G401 (cell line): ENCODE measurements at regions not wholly inside any gene's neighbourhood (a gene's known extent, or its start where the extent isn't known, plus 50 kb on each side); places are given as distances from the start of the nearest gene placed in this dataset.
A peak's percentile ranks its signal among the peaks of the same experiment; 100 is the strongest.
"Not testable (repeated sequence)": the region's sequence is repeated elsewhere in the genome, so short reads cannot be mapped to it uniquely, and the experiment has no call there.

Source experiments
- DNase-seq: peaks from one replicate; pipeline ENCODE4 v3.0.0-alpha.2; 2015; ENCODE audit warnings: low spot score
- in situ Hi-C: cut with HindIII; loops from 2 replicates; pipeline ENCODE4 v1.10.0; 2016; ENCODE audit warnings: low sequenced_read_pairs, mixed read lengths

DNA sequence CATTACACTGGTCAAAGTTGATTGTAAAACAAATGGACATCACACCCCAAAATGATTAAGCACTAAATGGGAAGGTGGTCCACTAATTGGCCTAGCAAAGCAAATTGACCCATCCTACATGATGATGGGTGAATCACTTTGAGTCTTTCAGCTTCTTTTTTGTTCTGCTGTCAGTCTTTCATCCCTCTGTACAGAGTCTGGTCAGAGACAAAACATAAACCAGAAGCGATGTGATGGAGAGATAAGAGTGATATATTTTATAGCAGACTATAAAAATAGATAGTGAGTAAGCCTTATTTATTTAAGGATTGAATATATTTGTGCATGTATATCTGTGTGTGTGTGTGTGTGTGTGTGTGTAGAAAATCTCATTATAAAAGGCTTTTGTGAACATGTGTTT, 618.4 kb upstream of the SOX9 start:
- no peak for DNase-seq
- in situ Hi-C loops, result no loop called here

DNA sequence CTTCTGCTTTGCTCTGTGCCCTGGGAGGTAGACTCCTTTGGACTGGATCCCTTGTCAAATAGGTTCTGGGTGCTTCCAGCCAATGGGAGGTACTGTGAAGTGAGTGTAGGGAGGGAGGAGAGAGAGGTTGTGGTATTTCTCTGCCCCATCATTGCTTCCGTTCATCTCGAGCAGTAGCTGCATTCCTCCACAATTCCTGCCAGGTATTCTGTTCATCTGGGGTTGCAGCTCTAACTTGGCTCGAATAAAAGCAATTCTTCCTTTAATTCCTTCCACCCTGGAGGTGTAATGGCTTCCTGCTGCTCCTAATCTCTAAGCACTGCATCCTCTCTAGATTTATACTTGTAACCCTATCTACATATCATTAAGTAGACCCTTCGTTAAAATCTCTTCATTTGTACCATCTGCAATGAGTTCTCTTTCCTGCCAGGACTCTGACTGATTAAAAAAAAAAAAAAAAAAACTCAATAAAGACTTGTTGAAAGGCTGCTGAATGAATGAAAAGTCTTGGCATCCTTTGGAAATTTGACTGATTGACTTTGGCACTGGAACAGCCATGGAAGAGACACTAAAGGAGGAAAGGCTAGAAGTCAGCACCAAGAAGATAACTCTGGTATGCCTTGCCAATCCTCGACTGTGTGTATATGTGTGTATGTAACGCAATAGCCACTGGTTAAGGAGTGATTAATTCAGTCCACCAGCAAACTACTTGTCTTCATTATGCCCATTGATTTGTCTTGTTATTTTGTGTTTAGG, 616.9 kb upstream of the SOX9 start:
- no peak for DNase-seq
- in situ Hi-C loops, result no loop called here

DNA sequence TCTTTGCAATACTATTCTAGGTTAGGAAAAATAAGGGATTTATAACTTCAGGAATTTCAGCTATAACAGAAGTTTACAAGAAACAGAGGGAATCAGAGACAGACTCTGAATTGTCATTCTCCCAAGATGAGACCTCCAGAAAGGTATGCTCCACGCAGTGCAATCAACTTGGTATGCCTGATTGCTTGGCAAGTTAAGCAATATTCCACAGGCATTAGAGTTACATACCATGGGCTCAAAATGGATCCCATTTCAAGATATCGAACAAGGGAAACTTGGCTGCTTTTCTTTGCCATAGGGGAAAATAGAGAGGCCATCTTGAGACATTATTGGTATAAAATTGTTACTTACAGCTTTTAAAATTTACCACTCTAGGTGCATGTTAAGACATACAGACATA, 615.6 kb upstream of the SOX9 start:
- DNase-seq, result no peak

DNA sequence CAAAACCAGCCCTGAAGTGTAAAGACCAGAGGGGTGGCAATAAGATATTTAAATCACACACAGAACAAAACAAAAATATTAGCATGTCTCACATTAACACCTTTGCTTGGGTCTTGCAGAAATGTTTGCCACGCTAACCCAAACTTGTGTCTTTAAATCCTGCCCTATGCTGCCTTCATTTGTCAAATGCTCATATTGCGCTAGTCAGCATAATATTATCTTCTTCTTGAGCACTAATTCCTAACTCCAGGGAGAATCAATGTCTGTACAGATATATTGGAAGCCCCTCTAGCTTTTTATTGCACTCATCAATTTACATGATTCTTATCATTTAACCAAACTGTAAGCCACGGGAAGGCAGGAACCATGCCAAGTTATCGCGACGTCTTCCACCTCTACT, 614.8 kb upstream of the SOX9 start:
- no peak for DNase-seq
- in situ Hi-C loops, result no loop called here

More for the DNA sequence above, 615.6 kb upstream of the SOX9 start:
- in situ Hi-C loops, result no loop called here

DNA sequence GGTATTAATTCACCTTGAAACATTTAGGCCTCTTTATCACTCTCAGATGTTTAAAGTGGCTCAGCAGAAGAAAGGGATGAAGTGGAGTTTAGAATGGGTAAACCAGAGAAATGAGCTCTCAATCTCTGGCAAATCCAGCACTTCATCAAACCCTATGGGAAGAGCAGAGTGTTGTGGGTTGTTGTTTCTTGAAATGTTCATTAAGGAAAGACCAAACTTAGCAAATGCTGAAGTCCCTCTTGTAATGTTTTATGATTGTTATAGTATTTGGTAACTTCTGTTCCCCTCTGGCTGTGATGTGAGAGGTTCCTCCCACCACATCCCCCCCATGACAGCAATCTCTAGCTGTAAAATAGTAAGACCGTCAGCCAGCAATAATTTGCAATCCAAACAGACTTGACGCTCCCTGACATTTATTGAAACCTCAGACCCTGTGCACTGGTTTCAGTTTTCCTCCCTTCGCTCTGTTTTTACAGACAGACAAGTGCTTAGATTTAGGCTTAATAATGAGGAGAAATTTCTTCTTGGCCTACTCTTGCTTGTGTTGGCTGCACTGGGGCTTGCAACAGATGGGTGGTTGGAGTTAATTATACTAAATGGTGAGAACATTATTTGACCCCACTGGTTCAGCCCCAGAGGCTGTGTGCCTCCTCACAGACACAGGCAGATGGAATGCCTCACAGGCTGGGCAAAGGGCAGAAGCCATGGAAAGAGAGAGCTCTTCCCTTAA, 609.4 kb upstream of the SOX9 start:
- DNase-seq, result no peak
- in situ Hi-C loops, result no loop called here

DNA sequence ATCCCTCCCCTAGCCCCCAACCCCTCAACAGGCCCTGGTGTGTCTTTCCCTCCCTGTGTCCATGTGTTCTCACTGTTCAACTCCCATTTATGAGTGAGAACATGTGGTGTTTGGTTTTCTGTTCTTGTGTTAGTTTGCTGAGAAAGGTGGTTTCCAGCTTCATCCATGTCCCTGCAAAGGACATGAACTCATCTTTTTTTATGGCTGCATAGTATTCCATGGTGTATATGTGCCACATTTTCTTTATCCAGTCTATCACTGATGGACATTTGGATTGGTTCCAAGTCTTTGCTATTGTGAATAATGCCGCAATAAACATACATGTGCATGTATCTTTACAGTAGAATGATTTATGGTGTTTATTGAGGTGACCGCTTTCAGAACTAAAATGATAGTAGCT, 607.1 kb upstream of the SOX9 start:
- DNase-seq, in situ Hi-C loops: not testable (repeated sequence)

DNA sequence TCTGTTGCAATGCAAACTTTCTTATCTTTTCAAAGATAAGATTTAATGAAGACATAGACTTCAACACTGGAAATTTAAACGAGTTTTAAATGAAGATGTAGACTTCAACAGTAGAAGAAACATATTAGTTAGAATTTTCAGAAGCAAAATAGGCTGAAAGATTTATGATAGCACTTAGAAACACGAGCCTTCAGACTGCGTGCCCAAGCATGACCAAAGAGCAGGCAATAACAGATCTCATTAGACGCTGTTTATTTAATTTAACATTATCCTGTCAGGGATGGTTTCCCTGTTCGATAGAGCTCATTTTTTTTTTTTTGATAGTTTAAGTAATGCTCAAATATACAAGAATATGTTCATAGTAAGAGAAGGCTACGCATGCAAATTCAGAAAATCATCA, 604.7 kb upstream of the SOX9 start:
- in situ Hi-C loops, result no loop called here
- no peak for DNase-seq

DNA sequence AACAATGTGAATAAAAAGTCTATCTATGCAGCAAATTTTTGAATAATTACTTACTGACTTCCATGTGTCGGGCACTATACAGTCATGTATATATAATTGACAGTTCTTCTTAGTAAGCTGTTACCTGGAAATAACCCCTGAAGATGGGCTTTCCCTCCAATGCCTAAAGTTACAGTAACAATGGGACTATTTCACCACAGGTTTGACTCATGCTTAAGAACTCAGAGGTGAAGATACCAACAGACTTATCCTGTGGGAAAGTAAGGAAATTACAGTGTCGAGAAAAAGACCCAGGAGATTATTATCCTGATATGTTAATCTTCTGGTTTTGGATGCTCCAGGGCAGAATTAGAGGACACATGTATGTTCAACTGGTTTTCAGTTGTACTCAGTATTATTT, 601.5 kb upstream of the SOX9 start:
- in situ Hi-C loops, result no loop called here
- DNase-seq, result no peak

DNA sequence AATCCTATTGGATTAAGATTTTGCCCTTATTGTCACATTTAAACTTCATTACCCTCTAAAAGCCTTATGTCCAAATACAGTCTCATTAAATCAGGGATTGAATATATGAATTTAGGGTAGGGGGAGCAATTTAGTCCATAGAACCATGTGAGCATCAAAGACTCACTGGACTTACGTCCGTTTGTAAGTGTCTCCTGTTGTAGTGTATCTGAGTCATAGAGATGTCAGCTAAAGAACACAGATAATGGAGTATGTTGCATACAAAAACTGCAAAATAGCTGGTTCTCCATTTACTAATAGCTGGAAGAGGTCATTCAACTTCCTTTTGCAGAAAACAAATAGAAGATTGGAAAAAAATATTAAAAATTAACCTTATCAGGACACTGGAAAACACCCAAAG, 599.1 kb upstream of the SOX9 start:
- in situ Hi-C loops, result no loop called here
- no peak for DNase-seq

DNA sequence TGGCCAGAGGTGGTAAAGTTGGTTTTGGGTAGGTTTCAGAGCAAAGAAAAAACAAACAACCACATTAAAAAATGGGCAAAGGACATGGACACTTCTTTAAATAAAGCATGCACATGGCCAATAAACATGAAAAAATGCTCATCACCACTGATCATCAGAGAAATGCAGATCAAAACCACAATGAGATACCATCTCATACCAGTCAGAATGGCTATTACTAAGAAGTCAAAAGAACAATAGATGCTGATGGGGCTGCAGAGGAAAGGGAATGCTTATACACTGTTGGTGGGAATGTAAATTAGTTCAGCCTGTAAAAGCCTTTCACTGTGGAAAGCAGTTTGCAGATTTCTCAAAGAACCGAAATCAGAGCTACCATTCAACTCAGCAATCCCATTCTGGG, 598.4 kb upstream of the SOX9 start:
- in situ Hi-C loops, result no loop called here
- DNase-seq, result no peak

DNA sequence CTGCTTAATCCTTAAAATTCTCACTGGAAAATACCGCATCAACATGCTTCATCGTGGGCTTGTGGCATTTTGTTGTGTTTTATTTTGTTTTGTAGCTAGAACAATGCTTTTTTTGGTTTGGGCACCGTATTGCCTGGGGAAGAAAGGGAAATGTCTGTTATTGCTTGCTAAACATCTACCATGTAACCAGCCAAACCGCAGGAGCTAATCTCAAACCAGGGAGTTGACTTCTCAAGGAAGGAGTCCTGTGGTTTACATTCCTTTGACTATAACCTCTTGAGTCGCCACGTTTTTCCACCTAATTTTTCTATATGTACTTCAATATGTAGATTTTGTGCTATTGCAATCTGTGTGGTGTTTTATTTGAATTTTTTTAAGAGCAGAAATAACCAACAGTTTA, 593.5 kb upstream of the SOX9 start:
- in situ Hi-C loops, result no loop called here
- DNase-seq, result no peak

DNA sequence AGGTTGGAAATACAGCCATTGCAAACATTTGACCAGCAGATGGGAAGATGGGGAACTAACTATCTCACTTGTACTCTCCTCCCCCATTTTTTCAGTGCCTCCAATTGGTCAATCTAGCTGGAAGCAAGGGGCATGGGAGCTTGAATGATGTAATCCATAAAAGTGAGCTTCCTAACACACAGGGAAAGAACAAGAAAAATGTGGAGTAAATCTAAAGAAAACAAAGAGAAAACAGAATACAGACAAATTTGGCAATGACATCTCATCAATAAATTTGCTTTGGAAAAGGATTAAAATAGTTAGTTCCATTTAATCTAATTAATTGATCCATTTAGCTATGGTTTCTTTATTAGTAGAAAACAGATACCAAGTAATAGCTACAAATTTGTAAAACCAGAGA, 592.6 kb upstream of the SOX9 start:
- in situ Hi-C loops, result no loop called here
- no peak for DNase-seq

DNA sequence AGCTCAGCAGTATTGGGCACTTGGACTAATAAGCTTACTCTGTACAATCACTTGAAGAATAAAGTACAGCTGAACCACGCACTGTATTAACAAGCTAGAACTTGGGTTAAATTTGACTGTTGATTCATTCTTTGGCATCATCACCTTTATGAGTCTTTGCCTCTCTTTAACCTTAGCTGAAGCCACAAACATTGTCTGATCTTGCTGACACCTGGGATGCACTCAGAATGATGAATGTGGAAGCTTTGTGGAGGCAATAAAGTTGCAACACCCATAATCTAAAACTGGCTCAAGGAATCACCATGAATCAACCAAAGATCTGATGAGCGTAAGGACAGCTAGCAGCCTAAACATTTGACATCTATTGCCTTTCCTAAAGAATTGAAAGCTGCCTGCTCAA, 590.6 kb upstream of the SOX9 start:
- in situ Hi-C loops, result no loop called here
- DNase-seq, result no peak

DNA sequence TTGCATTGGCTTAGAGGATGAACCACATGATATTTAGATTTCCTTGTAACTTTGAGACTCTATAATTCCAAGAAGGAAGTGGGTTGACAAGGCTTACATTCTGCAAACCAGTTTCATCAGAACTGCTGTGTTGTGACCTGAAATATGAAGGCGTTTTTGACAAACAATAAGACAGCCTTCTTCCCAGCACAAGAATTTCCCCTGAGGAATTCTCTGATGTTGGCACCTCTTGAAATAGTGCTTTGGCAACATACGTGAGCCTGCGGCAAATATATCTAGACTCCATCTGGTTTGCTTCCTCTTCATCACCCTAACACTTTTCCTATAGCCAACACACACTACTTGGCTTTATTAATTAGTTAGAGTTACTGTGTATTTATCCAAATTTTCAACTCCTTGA, 585.5 kb upstream of the SOX9 start:
- DNase-seq, result peak; percentile 3
- in situ Hi-C loops, result no loop called here

DNA sequence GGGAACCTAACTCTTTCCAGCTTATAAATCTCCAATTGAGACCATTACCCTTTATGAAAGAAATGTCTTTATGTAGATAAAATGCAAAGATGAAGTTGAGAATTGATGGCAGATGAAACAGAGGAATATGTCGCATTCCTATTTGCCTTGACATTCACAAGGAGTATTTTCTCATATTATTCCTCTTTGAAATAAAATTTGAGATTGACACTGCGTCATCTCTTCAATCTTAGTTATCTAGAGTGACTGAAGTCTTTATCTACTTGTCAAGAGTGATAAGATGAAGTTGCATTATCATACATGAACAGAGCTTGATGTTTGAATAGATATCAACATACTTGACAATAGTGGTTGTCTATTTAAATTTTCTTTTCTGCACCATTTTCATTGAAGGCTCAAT, 574.4 kb upstream of the SOX9 start:
- in situ Hi-C loops, result no loop called here
- no peak for DNase-seq

DNA sequence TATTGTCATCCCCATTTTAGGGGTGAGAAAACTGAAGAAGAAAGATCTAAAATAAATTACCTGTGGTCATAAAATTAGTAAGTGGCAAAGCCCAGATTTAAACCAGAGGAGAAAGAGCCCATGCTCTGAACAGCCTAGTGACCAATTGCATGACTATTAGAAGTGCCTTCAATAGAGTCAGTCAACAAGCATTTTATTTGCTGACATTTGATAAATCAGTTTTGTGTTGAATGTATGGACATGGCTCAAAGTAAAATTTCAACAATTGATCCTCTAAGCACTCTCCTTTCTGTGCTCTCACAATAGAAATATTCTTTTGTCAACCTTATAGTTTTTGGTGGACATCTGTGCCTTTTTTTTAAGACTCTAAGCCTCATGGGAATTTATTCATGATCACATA, 572.9 kb upstream of the SOX9 start:
- in situ Hi-C loops, result no loop called here
- DNase-seq, result no peak

DNA sequence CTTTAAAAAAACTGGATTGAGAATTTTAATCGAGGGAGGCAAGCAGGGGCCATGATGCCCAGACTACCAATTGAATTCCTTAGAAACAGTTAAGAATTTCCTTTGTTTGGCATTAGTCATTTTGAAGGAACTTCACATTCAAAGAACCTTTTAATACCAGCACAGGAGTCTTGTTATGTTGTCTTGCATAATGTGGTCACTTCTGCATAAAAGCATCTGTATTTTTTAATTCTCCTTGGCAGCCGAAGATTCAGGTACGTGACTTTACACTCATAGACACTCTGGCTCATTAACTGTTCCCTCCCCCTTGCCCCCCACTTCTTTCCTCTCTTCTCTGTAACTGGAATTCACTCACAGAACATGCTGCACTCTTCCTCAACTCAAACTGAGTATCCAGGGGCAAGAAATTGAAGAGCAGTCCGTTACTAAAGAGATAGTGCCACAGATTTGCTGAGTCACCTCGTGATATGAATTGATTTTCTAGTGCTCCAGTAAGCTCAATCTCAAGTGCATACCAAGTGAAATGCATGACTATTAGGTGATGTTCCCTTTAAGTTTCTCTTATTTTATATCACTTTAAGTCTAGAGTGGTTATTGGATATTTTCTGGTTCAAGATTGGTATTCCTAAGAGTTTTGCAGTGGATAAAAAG, 572.2 kb upstream of the SOX9 start:
- no peak for DNase-seq
- in situ Hi-C loops, result no loop called here

DNA sequence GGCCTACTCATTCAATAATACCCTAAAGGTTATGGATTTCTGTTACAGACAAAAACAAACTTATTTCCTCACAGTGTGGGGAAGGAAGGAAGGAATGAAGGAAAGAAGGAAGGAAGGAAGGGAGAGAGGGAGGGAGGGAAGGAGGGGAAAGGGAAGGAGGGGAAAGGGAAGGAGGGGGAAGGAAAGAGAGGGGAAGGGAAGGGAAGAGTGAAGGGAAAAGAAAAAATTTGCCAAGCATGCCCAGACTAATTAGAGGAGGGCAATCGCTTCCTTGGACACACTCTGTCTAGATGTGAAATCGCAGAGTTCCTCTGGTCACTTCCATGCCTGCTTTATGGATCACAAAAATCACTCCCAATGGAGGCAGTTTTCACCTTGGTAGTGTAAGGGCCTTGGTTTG, 570.1 kb upstream of the SOX9 start:
- in situ Hi-C loops, result no loop called here
- DNase-seq, result no peak

DNA sequence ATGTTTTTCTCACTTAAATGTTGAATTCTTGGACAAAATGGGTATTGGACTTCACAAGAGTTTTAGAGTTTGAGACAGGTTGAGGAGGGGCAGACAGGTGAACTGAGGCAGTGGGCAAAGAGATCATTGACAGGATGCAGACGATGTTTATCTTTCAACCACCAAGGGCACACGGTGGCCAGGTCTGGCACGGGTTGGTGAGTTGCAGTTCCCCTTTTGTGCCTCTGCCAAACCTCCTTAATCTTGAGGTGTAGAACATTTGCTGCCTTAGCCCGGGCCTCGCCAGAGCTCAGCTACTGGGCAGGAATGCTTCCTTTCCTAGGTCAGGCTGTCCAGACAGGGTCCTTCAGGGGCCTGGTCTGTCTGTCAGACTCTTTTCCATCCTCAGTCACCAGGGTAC, 567.4 kb upstream of the SOX9 start:
- DNase-seq, result no peak
- in situ Hi-C loops, result no loop called here

DNA sequence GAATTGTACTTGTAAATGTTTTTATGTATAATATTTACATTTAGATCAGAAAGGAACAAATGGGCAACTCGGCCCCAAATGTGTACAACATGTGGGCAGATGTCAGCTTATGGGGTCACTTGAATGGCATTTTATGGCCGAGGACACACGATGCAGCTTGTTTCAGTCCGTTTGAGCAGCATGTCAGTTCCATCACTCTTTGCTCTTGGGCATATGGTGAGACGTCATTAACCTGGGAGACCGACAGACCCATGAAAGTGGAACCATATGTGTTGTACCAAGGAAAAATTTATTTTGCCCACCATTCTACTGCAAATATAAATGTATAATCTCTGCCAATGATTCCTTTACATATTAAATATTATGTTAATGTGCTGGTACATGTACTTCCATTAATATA, 561.9 kb upstream of the SOX9 start:
- DNase-seq, result no peak
- in situ Hi-C loops, result no loop called here

DNA sequence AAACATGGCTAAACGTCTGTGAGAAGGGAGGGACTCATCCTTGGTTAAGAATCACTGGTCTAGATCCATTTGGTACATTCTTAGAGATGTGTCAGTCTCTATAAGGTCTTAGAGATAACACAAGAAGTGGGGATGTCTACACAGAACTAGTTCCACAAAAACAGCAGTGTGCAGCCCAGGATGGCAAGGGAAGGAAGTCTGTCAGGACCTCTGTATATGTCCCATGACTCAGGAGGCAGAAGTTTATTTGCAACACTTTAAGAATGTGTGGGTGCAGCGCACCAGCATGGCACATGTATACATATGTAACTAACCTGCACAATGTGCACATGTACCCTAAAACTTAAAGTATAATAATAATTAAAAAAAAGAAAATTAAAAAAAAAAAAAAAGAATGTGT, 548.5 kb upstream of the SOX9 start:
- DNase-seq, result no peak
- in situ Hi-C loops, result no loop called here
